ENCODE measurements at regions not wholly inside any gene's neighbourhood (a gene's known extent, or its start where the extent isn't known, plus 50 kb on each side); places are given as distances from the start of the nearest gene placed in this dataset.

- no peak for DNase-seq (ENCODE audit: low read depth)
- no peak for TF ChIP-seq CTCF (IDR thresholded peaks at IDR 0.05; ENCODE audit: insufficient read depth, low read length)
Measured at GRCh38 chr5:73273379-73274050, 100.5 kb downstream of the TMEM174 start.

GRCh38 chr5:73272351-73272750, 99.4 kb downstream of the TMEM174 start:
- TF ChIP-seq CTCF (IDR thresholded peaks at IDR 0.05; ENCODE audit: insufficient read depth, low read length): no peak
- H3K4me3 ChIP-seq (ENCODE audit: low read depth, low read length): no peak overlapping the region
- no peak for DNase-seq (ENCODE audit: low read depth)

More at GRCh38 chr5:73273379-73274050, 100.5 kb downstream of the TMEM174 start:
- H3K4me3 ChIP-seq (ENCODE audit: low read depth, low read length): no peak overlapping the region

- no peak overlapping the region for H3K4me3 ChIP-seq (ENCODE audit: low read depth, low read length)
- DNase-seq (ENCODE audit: low read depth): no peak
- TF ChIP-seq CTCF (IDR thresholded peaks at IDR 0.05; ENCODE audit: insufficient read depth, low read length): no peak
Measured at GRCh38 chr5:73268826-73269225, 95.8 kb downstream of the TMEM174 start.

GRCh38 chr5:73267766-73268435, 94.9 kb downstream of the TMEM174 start:
- H3K4me3 ChIP-seq (ENCODE audit: low read depth, low read length): no peak overlapping the region
- DNase-seq (ENCODE audit: low read depth): no peak

GRCh38 chr5:73266925-73267765, 94.2 kb downstream of the TMEM174 start:
- TF ChIP-seq CTCF (IDR thresholded peaks at IDR 0.05; ENCODE audit: insufficient read depth, low read length): no peak
- DNase-seq (ENCODE audit: low read depth): peak; percentile 31

More at GRCh38 chr5:73267766-73268435, 94.9 kb downstream of the TMEM174 start:
- TF ChIP-seq CTCF (IDR thresholded peaks at IDR 0.05; ENCODE audit: insufficient read depth, low read length): no peak

GRCh38 chr5:73266176-73266738, 93.3 kb downstream of the TMEM174 start:
- no peak overlapping the region for H3K4me3 ChIP-seq (ENCODE audit: low read depth, low read length)
- TF ChIP-seq CTCF (IDR thresholded peaks at IDR 0.05; ENCODE audit: insufficient read depth, low read length): no peak
- DNase-seq (ENCODE audit: low read depth): no peak

More at GRCh38 chr5:73266925-73267765, 94.2 kb downstream of the TMEM174 start:
- H3K4me3 ChIP-seq (ENCODE audit: low read depth, low read length): peak overlapping the region; percentile 26

Measured in fibroblast of the aortic adventitia (primary cell).